Esophagus muscularis mucosa (tissue), 3 donors: ENCODE measurements at regions not wholly inside any gene's neighbourhood (a gene's known extent, or its start where the extent isn't known, plus 50 kb on each side); places are given as distances from the start of the nearest gene placed in this dataset.

Source experiments
- CTCF ChIP-seq, 3 experiments: fragments of 200-600 bp in 2 of 3; fragments of 450-650 bp in 1 of 3; sonication (generic) in 2 of 3; IDR thresholded peaks; one replicate each; pipeline ENCODE4 v1.5.1; 2017 to 2019; ENCODE audit warnings: antibody characterized with exemption in 3 of 3, mild to moderate bottlenecking in 2 of 3, moderate library complexity in 1 of 3
- EP300 ChIP-seq: sonication (generic); formaldehyde crosslinking; IDR thresholded peaks from one replicate; pipeline ENCODE4 v1.6.1; 2017; ENCODE audit warnings: antibody characterized with exemption

GRCh38 chr15:38670128-38671005 lies 105.8 kb upstream of the RASGRP1 start:
- TF ChIP-seq CTCF (IDR thresholded peaks at IDR 0.05): no peak
- no peak for TF ChIP-seq EP300
